Body of pancreas (tissue), 4 donors: ENCODE measurements at regions not wholly inside any gene's neighbourhood (a gene's known extent, or its start where the extent isn't known, plus 50 kb on each side); places are given as distances from the start of the nearest gene placed in this dataset.

ENCODE experiments used
- POLR2A ChIP-seq, 3 donors: fragments of 450-650 bp; IDR thresholded peaks; one replicate each; pipeline ENCODE4 v1.6.1; 2016; ENCODE audit warnings: antibody characterized with exemption in 3 of 3, mild to moderate bottlenecking in 2 of 3
- TF ChIP-seq, protein P1 (sequence below), 7 experiments: fragments of 450-650 bp in 4 of 7; fragments of 200-600 bp in 3 of 7; sonication (generic) in 3 of 7; IDR thresholded peaks; one replicate each; pipeline ENCODE4 v1.5.1; 2016 to 2019; ENCODE audit warnings: antibody characterized with exemption in 7 of 7

DNA sequence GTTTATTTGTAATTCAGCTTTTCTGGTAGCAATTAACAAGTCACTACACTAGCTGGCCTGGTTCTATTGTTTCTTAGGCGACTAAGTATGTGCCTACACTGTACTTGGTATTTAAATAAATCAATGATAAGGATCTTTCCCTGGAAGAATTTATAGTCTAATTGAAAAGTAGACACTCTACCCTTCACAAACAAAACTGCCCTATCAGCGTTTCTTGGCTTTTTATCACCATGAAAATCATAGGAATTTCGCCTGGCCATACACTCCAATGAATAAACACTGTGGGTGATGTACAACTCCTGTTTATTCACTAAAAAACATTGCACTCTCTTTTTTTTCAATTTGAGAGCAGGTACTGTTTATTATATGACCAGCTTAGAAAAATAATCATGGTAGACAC is 702.9 kb upstream of the ADGRL2 start:
- no peak for TF ChIP-seq POLR2A (IDR thresholded peaks at IDR 0.05)
- TF ChIP-seq, protein P1, sequence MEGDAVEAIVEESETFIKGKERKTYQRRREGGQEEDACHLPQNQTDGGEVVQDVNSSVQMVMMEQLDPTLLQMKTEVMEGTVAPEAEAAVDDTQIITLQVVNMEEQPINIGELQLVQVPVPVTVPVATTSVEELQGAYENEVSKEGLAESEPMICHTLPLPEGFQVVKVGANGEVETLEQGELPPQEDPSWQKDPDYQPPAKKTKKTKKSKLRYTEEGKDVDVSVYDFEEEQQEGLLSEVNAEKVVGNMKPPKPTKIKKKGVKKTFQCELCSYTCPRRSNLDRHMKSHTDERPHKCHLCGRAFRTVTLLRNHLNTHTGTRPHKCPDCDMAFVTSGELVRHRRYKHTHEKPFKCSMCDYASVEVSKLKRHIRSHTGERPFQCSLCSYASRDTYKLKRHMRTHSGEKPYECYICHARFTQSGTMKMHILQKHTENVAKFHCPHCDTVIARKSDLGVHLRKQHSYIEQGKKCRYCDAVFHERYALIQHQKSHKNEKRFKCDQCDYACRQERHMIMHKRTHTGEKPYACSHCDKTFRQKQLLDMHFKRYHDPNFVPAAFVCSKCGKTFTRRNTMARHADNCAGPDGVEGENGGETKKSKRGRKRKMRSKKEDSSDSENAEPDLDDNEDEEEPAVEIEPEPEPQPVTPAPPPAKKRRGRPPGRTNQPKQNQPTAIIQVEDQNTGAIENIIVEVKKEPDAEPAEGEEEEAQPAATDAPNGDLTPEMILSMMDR (IDR thresholded peaks at IDR 0.05) = no peak
